ENCODE measurements at regions not wholly inside any gene's neighbourhood (a gene's known extent, or its start where the extent isn't known, plus 50 kb on each side); places are given as distances from the start of the nearest gene placed in this dataset.

GRCh38 chr18:40387130-40387787, 1567.8 kb upstream of the PIK3C3 start:
- DNase-seq (ENCODE audit: low read depth) = no peak

DNA sequence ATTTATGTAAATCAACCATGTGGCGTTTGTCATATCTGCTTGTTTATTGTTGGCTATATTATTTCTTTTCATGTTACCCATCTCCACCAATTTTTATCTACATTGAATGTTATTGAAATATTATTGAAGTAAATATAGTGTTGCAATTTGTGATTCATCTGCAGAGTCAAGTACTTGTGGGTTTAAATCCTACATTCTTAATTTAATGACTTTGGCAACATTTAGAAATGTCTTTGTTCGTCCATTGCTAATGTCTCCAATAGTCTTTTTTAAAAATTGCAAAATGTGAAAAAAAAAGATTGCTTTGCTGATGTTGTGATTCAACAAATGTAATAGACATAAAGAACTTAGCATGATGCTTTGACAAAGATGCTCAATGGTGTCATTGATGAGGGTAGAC, 1572.8 kb upstream of the PIK3C3 start:
- DNase-seq (ENCODE audit: low read depth) = no peak

DNA sequence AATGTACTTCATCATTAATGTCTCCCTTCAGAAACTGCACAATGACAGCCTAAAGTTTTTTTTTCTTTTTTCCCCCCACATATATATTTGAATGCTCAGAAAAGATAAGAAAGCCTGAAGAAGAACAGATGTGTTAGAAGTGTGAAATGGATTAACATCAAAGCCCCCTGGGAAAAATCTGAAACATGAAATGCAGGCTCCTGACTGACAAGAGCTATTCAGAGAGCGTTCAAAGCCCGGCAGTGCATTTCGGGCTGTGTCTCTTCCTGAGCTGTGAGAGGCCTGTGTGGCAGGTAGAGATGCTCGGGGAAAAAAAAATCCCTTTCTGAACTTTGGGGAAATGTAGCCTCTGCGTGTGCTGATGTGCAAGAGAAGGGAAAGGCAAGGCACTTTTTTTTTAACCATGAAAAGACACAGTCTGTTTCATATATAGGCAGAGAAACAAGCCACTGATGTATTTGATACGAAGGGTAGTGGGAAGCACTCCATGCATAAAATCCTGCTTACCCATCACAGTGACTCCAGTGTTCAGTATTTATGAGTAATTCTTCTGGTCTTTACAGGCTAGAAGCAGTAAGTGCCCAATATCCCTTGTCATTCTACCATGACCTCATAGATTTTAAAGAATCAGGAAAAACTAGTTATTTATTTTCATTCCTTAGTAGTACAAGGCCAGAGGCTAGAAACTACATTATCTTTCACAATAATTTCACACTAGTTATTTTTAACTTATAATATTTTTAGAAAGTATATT, 1574.2 kb upstream of the PIK3C3 start:
- DNase-seq (ENCODE audit: low read depth) = no peak

GRCh38 chr18:40375837-40376236, 1579.2 kb upstream of the PIK3C3 start:
- no peak for DNase-seq (ENCODE audit: low read depth)

- DNase-seq (ENCODE audit: low read depth) = peak; percentile 0
These were observed 1583.4 kb upstream of the PIK3C3 start for GRCh38 chr18:40371673-40372072.

GRCh38 chr18:40367576-40367975, 1587.5 kb upstream of the PIK3C3 start:
- no peak for DNase-seq (ENCODE audit: low read depth)

GRCh38 chr18:40366521-40366920, 1588.5 kb upstream of the PIK3C3 start:
- DNase-seq (ENCODE audit: low read depth) = no peak

GRCh38 chr18:40365526-40365925, 1589.5 kb upstream of the PIK3C3 start:
- DNase-seq (ENCODE audit: low read depth) = no peak

- DNase-seq (ENCODE audit: low read depth) = no peak
These were observed 1594.5 kb upstream of the PIK3C3 start for GRCh38 chr18:40360558-40360957.

- no peak for DNase-seq (ENCODE audit: low read depth)
These were observed 1597.5 kb upstream of the PIK3C3 start for GRCh38 chr18:40357536-40357935.

DNA sequence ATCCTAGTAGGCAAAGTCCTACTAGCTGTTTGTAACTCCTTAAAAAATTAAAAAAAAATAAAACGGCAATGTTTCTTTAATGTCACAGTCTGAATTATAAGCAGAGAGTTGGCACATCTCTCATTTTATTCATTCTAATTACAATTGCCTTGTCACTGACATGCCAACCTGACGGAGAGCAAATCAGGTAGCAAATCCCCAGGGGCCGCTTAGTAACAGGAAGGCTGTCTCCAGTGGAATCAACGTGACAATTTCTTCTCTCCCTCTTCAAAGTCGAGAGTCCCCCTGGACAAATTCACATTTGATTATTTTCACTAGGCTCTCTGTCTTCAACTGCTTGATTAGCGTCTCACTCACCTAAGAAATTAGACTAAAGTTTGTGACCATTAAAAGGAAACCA, 1598.9 kb upstream of the PIK3C3 start:
- DNase-seq (ENCODE audit: low read depth) = no peak

DNA sequence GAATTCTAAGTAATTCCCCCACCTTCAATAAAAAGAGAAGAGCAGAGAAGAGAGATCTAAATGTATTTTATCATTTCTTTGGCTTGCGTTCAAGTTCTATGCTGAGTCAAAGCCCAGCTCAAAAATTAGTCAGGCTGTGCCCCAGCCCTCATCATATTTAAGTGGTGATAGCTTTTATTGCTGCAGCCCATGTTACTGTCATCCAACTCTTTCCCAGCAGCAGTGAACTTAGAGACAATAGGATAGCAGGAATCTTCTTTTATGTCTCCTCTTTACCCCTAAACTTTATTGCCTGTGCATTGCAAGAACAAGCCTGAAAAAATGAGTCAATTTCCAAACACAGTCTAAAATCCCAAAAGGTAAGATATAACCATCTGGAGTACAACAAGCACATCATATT, 1599.3 kb upstream of the PIK3C3 start:
- DNase-seq (ENCODE audit: low read depth) = peak; percentile 0

- no peak for DNase-seq (ENCODE audit: low read depth)
These were observed 1606.8 kb upstream of the PIK3C3 start for GRCh38 chr18:40348196-40348595.

DNA sequence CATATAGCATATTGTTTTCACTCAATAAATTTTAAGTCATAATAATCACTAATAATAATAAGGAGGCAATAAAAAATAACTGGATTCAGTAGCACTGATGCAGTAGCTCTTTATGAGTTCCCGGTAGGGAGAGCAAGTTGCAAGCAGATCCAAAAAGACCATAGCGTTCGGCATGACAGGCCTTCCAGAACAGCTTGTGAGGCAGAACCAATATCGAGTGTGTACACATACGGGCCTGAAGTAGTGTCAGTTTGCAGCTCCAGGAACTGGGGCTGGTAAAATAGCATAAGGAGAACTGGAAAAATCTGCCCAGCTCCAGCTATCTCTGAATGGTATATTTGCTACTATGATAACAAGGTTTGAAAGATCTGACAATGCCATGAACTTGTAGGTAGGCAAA, 1607.8 kb upstream of the PIK3C3 start:
- no peak for DNase-seq (ENCODE audit: low read depth)

GRCh38 chr18:40346146-40346545, 1608.9 kb upstream of the PIK3C3 start:
- no peak for DNase-seq (ENCODE audit: low read depth)

- no peak for DNase-seq (ENCODE audit: low read depth)
These were observed 1613.3 kb upstream of the PIK3C3 start for GRCh38 chr18:40341701-40342100.

- DNase-seq (ENCODE audit: low read depth) = no peak
These were observed 1616.8 kb upstream of the PIK3C3 start for GRCh38 chr18:40338284-40338683.

DNA sequence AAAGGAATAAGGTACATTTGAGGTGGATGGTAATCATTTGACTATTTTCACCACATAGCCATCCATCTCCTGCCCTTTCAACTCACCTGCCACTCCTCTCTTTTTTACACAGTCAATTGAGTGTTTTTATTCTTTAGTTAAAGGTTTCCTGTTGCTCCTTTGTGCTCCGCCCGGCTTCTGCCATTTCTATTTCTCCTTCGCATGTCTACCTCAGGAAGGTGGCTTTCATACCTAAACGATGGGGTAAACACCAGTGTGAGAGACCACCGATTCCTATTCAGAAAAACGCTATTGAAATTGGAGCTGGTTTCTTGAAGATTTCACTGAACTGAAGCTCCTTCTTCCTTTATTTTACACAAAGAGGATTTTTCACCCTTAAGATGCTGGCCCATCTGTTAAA, 1628.0 kb upstream of the PIK3C3 start:
- DNase-seq (ENCODE audit: low read depth) = no peak

GRCh38 chr18:40325988-40326387, 1629.0 kb upstream of the PIK3C3 start:
- no peak for DNase-seq (ENCODE audit: low read depth)

DNA sequence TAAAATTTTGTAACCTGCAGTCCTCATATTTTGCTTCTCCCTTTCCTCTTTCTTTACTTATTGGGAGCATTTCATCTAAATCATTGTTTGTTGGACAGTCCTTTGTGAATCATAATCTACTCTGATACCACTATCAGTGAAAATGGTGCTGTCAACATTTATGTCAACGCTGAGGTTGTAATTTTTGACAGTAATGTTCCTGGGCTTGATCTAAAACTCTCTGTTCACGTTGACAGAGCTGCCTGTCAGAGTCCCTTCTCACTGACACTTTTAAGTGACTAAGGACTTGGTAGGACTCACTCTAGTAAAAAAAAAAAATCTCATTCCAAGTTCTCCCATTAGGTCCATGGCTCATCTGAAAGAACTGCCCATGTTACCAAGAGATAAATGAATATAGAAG, 1640.8 kb upstream of the PIK3C3 start:
- no peak for DNase-seq (ENCODE audit: low read depth)

DNA sequence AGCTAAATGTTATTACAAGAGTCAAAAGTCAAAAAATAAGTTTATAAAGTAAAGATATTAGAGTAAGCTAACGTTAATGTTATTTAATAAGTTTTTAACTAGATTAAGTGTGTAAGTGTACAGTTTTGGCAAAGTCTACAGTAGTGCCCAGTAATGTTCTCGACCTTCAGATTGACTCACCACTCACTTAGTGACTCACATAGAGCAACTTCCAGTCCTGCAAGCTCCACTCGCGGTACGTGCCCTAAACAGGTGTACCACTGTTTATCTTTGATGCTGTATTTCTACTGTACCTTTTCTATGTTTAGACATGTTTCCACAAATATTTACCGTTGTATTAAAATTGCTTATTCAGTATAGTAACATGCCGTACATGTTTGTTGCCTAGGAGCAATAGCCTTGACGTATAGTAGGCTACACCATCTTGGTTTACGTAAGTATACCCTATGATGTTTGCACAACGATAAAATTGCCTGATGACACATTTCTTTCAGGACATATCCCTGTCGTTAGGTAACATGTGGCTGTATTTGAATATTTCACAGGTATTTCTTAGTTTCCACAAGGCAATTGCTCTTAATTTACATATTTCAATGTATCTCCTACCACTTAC, 1641.9 kb upstream of the PIK3C3 start:
- DNase-seq (ENCODE audit: low read depth) = no peak

DNA sequence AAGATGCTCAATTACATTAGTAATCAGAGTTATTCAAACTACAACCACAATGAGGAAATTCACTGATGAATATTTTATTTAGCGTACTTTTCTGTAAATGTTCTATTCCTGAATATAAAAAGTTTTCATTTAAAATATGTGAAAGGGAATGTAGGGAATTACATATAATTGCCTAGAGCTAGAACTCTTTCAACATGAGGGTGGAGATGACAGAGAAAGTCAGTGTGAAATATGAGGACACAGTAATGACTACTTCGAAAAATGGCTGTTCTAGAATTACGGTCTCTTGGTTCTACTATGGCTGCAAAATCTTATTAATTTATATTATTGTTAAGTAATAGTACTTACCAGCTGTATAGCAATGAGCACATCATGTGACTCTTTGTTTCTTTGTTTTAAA, 1647.4 kb upstream of the PIK3C3 start:
- no peak for DNase-seq (ENCODE audit: low read depth)

Data from LHCN-M2 (cell line).